ENCODE measurements at regions not wholly inside any gene's neighbourhood (a gene's known extent, or its start where the extent isn't known, plus 50 kb on each side); places are given as distances from the start of the nearest gene placed in this dataset.

GRCh38 chr3:30233913-30234646 is 372.3 kb upstream of the TGFBR2 start:
- TF ChIP-seq SP1 (IDR thresholded peaks at IDR 0.05) (no peak), ZNF384 (IDR thresholded peaks at IDR 0.05) (no peak), FOXK2 (IDR thresholded peaks at IDR 0.05) (no peak), LEF1 (IDR thresholded peaks at IDR 0.05; ENCODE audit: borderline replicate concordance) (no peak), FOXM1 (IDR thresholded peaks at IDR 0.05; ENCODE audit: borderline replicate concordance) (no peak), FOXA1 (IDR thresholded peaks at IDR 0.05) (no peak), SUZ12 (IDR thresholded peaks at IDR 0.05) (no peak)

All from HEK293T (cell line).